Uterus (tissue), 2 donors: ENCODE measurements at regions not wholly inside any gene's neighbourhood (a gene's known extent, or its start where the extent isn't known, plus 50 kb on each side); places are given as distances from the start of the nearest gene placed in this dataset.
"Not testable (repeated sequence)": the region's sequence is repeated elsewhere in the genome, so short reads cannot be mapped to it uniquely, and the experiment has no call there.

Experiments used
- CTCF ChIP-seq, 4 experiments: fragments of 200-600 bp in 2 of 4; fragments of 450-650 bp in 2 of 4; sonication (generic) in 2 of 4; IDR thresholded peaks; one replicate each; pipeline ENCODE4 v1.5.1; 2016 to 2019; ENCODE audit warnings: antibody characterized with exemption in 4 of 4, mild to moderate bottlenecking in 2 of 4, moderate library complexity in 1 of 4
- POLR2A ChIP-seq, 2 donors: fragments of 450-650 bp; IDR thresholded peaks; one replicate each; pipeline ENCODE4 v1.6.1; 2016; ENCODE audit warnings: antibody characterized with exemption in 2 of 2, mild to moderate bottlenecking in 1 of 2, moderate library complexity in 1 of 2

- not testable (repeated sequence) for TF ChIP-seq CTCF, POLR2A (IDR thresholded peaks at IDR 0.05)
These were observed 866.2 kb downstream of the SPATA31A1 start for GRCh38 chr9:40221596-40222233.
